Middle frontal gyrus (tissue), 1 donor: ENCODE measurements at regions not wholly inside any gene's neighbourhood (a gene's known extent, or its start where the extent isn't known, plus 50 kb on each side); places are given as distances from the start of the nearest gene placed in this dataset.
"Not testable (repeated sequence)": the region's sequence is repeated elsewhere in the genome, so short reads cannot be mapped to it uniquely, and the experiment has no call there.

Experiments
- DNase-seq: peaks from one replicate; pipeline ENCODE4 v3.0.0-alpha.2; 2015; ENCODE audit warnings: low spot score; ENCODE audit errors: extremely low spot score

DNA sequence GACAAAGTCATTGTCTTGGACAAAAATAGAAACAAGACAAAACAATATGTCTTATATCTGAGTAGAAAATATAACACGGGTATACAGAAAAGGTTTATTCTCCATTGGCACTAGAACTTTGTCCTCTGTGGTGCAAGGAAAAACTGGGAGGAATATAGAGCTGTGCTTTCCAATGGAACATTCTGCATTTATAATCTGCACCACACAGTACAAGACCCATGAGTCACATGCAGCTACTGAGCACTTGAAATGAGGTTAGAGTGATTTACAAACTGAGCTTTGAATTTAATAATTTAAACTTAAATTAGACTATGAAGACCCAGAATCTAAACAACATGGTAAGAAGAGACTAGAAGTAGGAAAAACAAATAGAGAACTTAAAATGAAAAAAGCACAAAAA lies 86.1 kb downstream of the RAP2A start:
- no peak for DNase-seq

DNA sequence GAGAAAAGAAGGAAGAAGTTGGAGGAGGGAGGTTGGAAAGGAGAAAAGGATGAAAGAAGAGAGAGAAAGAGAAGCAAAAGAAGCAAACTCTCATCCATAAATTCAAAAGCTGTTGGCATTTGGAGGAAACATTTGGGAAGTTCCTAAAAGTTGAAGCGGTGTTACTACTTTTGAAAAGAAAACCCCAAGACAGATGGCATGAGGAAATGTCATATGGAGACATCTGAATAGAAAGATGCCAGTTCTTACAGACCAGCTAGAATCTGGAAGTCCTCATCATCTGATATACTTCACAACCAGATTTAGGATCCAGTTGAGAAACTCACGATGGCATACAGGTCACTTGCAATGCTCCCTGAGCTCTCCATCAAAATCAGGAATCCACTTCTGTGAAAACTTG lies 86.9 kb downstream of the RAP2A start:
- no peak for DNase-seq

DNA sequence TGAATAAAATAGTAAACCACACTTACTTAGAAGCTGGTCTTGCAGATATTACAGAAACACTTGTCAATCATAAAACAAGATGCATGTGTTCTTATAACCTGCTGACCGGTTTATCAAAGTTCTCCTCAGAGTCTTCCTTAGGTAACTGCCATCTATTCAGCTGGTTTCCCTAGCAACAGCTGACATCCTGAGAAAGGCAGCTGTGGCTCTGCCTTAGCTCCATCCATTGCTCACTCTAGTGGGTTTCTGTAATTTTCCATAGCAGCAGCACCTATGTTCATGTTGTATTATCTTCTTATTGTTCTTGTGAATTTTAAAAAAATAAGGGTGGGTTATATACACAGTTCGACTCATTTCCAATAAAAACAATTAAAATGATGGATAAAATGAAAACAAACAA lies 87.8 kb downstream of the RAP2A start:
- no peak for DNase-seq

DNA sequence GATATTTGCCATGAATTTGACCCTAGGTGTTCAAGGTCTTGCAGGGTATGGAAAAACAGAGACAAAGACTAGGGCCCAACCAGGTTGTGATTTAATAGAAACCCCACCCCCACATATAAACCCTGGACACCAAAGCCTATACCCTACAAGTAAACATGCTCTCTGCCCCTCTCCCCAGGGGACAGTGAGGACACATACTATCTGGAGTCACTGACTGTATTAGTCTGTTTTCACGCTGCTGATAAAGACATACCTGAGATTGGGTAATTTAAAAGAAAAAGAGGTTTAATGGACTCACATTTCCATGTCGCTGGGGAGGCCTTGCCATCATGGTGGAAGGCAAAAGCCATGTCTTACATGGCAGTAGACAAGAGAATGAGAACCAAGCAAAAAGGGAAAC lies 88.3 kb downstream of the RAP2A start:
- DNase-seq, result no peak

DNA sequence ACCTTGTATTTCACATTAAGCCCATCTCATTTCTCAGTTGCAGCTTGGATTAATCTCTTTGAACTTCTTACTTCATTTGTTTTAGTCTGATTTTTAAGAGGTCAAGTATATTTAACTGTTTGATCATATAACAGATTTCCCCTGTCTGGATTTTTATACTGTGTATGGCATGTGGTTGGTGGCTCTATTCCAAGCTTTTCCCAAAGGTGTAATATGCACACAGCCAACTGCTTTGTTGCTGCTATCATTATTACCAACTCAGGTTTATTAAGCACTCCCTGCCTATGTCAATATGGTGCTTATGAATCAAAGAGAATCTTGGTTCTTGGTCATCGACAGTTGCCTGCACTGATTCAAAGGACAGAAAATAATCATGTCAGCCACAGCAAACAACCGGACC lies 92.6 kb downstream of the RAP2A start:
- DNase-seq, result no peak

DNA sequence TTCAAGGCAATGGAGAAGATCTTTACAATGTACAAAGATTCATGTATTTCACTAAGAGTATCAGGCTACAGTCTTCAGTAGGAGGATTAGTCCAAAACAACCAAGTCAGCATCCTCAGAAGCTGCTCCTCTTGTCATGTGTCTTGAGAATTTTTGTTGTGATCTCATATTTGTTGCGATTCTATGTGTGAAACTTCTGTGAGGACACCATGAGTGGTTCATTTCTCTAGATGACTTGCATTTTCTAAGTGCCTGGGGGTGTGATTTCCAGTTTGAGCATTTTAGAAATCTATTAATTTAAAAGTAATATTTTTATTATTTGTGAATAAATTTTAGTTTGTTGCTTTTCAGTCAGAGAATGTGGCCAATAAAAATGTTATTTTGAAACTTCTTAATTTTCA lies 94.5 kb downstream of the RAP2A start:
- no peak for DNase-seq

DNA sequence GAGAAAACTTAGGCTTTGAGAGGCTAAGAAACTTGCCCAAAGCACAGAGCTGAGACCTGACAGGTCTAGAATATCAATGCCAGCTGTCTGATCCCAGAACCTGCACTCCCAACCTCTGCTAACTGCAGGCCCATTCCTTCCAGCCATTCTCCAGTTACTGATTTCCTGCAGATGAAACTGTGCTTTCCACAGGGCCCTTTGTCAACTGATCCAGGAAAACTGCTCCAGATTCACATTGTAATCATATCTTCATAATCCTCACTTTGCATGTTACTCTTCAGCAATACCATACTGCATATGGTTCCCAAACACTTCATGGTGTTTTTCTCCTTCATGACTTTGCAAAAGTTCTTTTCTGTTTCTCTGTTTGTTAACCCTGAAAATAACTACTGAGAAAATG lies 100.6 kb downstream of the RAP2A start:
- no peak for DNase-seq

DNA sequence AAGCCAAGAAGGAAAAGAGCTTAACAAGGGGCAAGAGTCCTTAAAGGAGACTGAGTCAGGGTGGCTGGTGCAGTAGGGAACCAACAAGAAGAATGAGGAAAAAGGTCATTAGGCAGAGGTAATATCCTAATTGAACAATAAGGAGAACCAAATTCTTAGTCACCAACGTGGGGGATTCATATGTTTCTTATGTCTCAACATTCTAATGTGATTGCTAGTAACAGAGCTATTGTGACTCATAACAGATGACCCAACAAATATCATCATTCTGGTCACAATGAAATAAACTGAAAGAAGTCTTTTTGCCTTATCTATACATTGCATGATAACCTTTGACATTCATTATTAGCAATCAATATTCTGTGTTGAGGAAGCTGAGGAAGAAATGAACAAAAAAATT lies 101.6 kb downstream of the RAP2A start:
- DNase-seq, result no peak

DNA sequence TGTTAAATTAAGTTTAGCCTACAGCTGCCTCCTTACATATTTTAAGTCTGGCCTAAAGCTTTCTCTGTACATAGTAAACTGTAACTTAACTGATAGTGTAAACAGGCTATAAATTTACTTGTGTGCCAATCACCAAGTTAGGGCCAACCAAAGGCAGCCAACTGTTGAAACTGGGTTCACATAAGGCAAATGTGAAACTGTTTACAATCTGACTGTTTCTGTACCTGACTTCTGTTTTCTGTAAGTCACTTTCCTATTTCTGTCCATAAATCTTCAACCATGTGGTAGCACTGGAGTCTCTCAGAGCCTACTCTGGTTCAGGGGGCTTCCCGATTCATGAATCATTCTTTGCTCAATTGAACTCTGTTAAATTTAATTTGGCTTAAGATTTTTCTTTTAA lies 103.1 kb downstream of the RAP2A start:
- DNase-seq, result no peak

DNA sequence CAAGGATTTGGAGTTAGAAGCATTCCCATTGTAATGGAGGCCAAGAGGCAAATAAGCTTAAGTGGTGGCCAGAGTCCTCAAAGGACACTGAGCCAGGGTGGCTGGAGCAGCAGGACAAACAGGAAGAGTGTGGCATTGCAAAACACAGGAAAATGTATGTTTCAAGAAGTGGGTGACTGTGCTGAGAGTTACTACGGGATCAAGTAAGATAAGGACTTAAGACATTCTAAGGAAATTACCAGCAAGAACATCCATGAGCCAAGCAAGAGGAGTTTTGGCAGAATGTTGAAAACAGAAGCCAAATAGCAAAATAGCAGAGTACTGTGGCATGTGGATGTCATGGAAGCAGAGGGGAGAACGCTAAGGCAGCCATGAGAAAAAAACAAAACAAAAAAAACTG lies 104.2 kb downstream of the RAP2A start:
- no peak for DNase-seq

DNA sequence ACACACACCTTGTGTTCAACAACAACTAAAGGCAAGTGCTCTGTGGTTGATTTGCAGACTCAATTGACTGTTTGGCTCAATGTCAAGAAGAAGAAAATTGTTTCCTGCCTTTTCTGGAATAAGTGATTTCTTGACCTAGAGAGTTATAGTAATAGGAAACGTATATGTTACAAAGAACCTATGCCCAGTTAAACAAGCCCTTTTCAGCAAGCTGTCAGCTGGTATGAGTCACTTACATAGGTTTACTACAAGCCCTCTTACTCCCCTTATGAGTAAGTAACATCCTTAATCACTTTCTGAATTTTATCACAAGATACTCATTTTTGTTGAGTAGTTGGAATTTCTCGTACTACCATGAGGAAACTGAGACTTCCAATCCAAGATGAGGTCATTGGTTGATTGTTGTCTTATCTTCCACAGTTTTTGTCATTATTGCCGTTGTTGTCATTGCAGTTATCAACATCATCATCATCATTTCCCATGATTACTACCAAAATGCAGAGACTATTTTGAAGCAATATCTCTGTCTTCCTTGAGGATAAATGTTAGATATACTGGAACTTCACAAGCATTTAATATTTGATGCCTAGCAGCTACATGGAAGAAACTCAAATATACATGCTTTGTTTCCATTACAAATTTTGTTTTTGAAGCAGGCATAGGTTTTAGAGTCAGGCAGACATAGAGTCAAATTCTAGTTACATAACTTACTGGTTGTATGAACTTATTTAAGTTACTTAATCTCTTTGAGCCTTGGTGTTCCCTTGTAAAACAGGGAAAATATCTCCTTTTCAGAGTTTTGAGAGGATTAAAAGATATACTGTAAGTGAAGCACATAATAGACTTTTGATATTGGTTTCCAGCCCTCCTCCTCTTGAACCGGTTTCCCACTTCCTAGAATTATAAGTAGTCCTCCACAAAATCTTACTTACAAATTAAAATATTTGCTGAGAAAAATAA lies 106.0 kb downstream of the RAP2A start:
- DNase-seq, result no peak

DNA sequence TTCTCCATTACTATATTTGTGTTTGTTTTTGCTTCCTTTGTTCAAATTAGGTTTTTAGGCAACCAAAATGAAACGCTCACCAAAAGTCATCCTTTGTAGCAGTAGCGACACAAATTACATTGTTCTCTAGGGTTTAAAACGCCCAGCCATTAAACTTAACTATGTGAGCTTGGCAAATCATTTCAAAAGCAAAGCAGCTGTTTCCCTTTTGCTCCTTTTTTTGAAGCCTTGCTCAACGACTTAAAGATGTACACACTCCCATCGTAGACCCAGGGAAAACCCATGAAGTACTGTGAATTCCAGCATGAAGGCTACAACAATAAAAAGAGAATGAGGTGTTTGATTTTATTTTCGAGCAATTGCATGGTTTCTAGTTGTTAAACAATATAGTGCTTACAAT lies 106.7 kb downstream of the RAP2A start:
- DNase-seq, result no peak

DNA sequence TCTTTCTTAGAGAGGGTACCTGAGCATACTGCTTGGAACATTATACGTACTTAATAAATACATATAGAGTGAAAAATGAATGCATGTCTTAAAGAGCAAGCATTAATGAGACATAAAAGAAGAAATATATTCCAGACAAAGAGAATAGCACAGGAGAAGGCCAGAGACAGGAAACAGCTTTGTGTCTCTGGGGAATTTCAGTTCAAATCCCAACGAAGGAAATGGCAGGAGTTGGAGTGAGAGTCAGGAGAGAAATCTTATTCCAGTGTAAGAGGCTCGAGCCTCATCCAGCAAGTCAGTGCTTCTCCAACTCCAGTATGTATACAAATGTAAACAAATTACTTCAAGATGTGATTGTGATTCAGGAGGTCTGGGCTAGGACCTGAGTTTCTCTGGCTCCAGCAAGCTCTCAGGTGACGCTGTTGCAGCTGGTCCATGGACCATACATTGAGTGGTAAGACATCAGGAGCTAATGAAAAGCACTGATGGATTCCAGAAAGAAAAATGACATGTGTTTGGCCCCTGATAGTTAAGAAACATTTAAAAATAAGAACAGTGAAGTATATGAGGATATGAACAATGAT lies 108.2 kb downstream of the RAP2A start:
- no peak for DNase-seq

DNA sequence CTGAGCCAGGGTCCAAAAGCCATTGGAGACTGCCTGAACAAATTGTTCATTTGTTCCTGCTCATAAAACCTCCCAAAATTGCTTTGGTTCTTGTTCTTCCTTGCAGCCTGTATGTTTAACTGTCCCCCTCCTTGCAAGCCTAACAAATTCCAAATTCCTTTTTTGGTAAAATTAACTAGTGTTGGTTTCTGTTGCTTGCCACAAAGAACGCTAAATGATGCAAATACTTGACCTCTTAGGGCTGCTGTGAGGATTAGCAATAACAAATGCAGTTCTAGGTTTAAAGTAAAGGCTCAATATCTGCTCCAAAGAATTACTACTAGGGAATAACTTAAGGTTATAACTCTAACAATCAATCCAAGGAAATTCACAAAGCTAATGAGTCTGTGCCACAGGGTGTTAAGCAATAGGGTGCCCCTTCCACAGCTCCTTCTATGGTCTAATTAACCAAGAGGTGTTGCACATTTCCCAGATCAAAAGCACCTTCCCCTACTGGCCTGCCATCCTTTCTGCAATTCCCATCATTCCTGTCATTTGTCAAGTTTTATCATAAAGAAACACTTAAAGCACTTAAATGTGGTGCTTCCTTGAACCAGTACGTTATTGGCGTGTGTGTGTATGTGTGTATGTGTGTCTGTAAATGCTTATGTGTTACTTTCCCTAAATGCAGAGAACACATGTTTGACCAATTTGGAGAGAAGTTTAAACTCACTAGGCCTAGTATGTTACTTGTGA lies 110.2 kb downstream of the RAP2A start:
- no peak for DNase-seq

DNA sequence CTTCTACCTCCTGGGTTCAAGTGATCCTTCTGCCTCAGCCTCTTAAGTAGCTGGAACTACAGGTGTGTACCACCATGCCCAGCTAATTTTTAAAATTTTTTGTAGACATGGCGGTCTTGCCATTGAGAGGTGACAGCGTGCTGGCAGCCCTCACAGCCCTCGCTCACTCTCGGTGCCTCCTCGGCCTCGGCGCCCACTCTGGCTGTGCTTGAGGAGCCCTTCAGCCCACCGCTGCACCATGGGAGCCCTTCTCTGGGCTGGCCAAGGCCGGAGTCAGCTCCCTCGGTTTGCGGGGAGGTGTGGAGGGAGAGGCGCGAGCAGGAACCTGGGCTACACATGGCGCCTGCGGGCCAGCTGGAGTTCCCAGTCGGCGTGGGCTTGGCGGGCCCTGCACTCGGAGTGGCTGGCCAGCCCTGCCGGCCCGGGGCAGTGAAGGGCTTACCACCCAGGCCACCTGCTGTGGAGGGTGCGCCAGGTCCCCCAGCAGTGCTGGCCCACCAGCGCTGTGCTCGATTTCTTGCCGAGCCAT lies 111.1 kb downstream of the RAP2A start:
- not testable (repeated sequence) for DNase-seq

DNA sequence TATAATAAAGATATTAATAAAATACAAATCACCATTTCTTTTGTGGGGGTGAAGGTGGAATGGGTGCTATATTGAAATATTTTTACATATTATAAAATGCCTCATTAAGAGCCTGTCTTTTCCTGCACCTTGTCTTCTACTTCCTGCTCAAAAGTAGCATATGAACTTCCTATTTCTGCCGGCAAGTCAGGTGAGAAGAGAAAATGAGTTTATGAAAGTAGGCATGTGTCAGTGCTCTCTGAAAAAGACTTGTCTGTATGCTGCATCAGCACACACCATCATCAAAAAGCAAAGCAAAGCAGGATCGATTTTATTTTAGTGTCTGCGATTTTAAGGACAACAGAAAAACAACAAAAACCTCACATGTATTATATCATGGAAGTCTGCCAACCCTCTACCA lies 114.2 kb downstream of the RAP2A start:
- DNase-seq, result no peak

DNA sequence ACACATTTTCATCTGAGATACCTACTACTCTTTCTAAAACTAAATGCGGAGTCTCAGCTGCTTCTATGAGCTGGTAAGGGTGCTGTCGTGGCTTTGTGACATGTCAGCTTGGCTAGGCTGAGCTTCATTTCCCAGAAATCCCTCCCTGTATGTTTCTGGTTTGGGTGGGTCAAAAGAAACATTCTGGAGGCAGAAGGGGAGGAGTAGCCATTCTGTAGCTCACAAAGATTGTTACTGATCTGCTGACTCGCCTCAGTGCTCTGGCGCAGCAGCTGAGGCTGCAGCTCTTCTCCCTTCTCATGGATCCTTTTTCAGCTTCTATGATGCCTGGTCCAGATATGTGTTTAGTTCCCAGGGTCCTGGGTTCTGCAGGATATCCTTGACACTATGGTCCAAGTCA lies 114.7 kb downstream of the RAP2A start:
- no peak for DNase-seq

DNA sequence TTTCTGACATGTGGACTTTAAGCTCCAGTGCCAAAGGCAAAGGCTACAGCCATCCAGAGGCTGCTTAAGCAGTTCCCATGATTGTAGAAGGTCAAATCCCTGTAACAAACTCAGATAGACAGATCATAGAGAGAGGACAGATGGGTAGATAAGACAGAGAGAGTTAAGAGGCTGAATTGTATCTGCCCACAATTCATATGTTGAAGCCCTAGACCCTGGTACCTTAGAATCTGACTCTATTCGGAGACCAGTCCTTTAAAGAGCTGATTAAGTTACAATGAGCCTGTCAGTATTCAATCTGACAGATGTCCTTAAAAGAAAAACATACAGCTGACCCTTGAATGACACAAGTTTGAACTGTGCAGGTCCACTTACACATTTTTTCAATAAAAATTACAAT lies 115.2 kb downstream of the RAP2A start:
- DNase-seq, result no peak

DNA sequence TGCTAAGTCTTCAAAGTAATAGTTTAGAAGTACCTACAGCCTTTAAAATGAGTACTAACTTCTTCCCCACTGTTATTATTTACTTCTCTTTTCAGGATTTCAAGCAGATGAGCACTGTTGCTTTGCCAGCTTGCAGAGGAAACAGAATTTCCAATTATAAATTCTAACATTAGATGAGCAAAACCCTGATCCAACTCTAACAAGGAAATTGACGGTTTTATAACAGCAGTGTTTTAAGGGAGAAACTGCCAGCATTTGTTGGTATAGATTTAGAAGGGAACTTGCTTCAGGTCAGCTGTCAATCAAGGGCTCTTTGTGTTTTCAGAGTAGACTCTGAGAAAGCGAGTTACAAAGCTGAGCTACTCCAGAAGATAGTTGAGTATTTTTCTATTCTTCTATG lies 120.5 kb downstream of the RAP2A start:
- no peak for DNase-seq

DNA sequence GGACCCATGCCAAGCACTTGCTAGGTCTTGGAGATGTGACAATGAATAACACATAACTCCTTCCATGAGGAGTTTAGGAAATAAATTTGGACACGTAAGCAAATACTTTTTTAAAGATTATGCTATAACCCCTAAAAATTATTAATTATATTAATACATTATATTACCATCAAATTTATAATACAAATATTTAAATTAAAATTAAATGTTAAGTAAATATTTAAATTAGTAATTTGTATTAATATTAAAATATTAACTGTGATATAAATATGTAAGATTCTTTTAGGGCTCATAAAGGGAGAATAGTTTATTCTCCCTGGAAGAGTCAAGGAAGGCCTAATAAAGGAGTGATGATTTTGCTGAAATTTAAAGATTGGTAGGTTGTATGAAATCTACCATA lies 121.1 kb downstream of the RAP2A start:
- no peak for DNase-seq

DNA sequence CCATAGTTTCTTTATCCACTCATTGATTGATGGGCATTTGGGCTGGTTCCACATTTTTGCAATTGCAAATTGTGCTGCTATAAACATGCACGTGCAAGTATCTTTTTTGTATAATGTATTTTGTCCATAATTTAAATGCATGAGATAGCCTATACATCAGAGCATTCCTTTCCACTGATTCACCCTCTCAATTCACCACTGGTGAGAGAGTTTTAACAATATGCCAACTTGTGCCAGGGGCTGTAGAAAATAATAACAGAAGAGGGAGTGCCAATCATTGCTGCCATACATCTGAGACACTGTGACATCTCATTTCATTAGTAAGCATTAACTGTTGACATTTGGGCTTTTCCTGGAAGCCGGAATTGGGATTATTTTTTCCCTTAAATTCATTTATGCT lies 125.1 kb downstream of the RAP2A start:
- DNase-seq, result no peak

DNA sequence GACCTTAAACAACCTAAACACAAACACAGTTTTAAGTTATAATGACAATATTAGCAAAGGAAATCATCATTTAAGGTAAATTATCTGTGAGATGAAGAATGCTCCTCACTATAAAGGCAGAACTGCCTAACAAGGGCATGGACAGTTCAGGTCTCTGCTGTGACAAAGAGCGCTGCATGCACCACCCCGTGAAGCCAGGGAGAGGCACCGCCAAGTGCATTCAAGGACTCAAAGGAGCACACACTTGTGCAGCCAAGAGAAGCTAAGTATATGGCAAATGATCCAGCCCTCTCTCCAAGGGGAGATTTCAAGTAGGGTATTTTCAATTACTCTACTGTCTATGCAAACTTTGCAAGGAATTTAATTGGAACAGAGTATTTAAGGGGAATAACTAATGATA lies 126.0 kb downstream of the RAP2A start:
- DNase-seq, result no peak
